ENCODE measurements at regions not wholly inside any gene's neighbourhood (a gene's known extent, or its start where the extent isn't known, plus 50 kb on each side); places are given as distances from the start of the nearest gene placed in this dataset.

DNA sequence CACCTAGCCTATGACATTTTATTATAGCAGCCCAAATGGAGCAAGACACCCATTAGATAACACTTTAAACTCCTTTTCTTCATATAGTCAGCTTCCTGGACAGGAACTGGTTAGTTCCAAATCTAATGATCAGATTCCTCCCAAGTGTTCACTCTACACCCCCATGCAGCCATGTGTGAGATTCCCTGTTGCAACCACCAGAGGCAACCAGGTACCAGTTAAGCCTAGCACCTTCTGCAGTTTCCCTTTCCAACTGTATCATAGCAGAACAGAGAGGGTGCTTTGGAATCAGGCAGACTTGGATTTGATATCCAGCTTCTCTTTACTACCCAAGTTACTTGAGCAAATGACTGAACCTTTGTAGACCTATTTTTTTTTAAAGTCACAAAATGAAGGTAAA lies 296.6 kb upstream of the PCSK5 start:
- H3K27me3 ChIP-seq (ENCODE audit: low read depth, low read length): no peaks in the 10 kb centered on the region
- no peaks in the 10 kb centered on the region for H3K9me3 ChIP-seq (ENCODE audit: control insufficient read depth in 1 of 2, low read length in 2 of 2)
- no peaks in the 10 kb centered on the region for H3K36me3 ChIP-seq (ENCODE audit: control insufficient read depth in 1 of 2, insufficient read depth in 2 of 2, low read length in 2 of 2)
- H3K4me1 ChIP-seq (ENCODE audit: control insufficient read depth in 1 of 2, insufficient read depth in 2 of 2, low read length in 2 of 2): peaks cover 0 to 3% of the 10 kb centered on the region in 2 donors
- H3K27ac ChIP-seq (ENCODE audit: low read length): no peak overlapping the region
- no peak overlapping the region for H3K4me3 ChIP-seq (ENCODE audit: low read depth in 1 of 2, low read length in 2 of 2)

- Histone ChIP-seq H3K27ac (ENCODE audit: low read length) (no peak overlapping the region), H3K4me1 (ENCODE audit: control insufficient read depth in 1 of 2, insufficient read depth in 2 of 2, low read length in 2 of 2) (no peaks in the 10 kb centered on the region), H3K4me3 (ENCODE audit: low read depth in 1 of 2, low read length in 2 of 2) (no peak overlapping the region), H3K27me3 (ENCODE audit: low read depth, low read length) (no peaks in the 10 kb centered on the region), H3K36me3 (ENCODE audit: control insufficient read depth in 1 of 2, insufficient read depth in 2 of 2, low read length in 2 of 2) (no peaks in the 10 kb centered on the region), H3K9me3 (ENCODE audit: control insufficient read depth in 1 of 2, low read length in 2 of 2) (no peaks in the 10 kb centered on the region)
These were observed 291.3 kb upstream of the PCSK5 start for GRCh38 chr9:75599126-75599525.

GRCh38 chr9:75601280-75601679 lies 289.2 kb upstream of the PCSK5 start:
- H3K27me3 ChIP-seq (ENCODE audit: low read depth, low read length): no peaks in the 10 kb centered on the region
- H3K4me3 ChIP-seq (ENCODE audit: low read depth in 1 of 2, low read length in 2 of 2): no peak overlapping the region
- no peak overlapping the region for H3K27ac ChIP-seq (ENCODE audit: low read length)
- no peaks in the 10 kb centered on the region for H3K36me3 ChIP-seq (ENCODE audit: control insufficient read depth in 1 of 2, insufficient read depth in 2 of 2, low read length in 2 of 2)
- H3K9me3 ChIP-seq (ENCODE audit: control insufficient read depth in 1 of 2, low read length in 2 of 2): no peaks in the 10 kb centered on the region
- no peaks in the 10 kb centered on the region for H3K4me1 ChIP-seq (ENCODE audit: control insufficient read depth in 1 of 2, insufficient read depth in 2 of 2, low read length in 2 of 2)

- Histone ChIP-seq H3K36me3 (ENCODE audit: control insufficient read depth in 1 of 2, insufficient read depth in 2 of 2, low read length in 2 of 2) (no peaks in the 10 kb centered on the region), H3K4me1 (ENCODE audit: control insufficient read depth in 1 of 2, insufficient read depth in 2 of 2, low read length in 2 of 2) (no peaks in the 10 kb centered on the region), H3K9me3 (ENCODE audit: control insufficient read depth in 1 of 2, low read length in 2 of 2) (no peaks in the 10 kb centered on the region), H3K27me3 (ENCODE audit: low read depth, low read length) (no peaks in the 10 kb centered on the region), H3K27ac (ENCODE audit: low read length) (no peak overlapping the region), H3K4me3 (ENCODE audit: low read depth in 1 of 2, low read length in 2 of 2) (no peak overlapping the region)
These were observed 288.4 kb upstream of the PCSK5 start for GRCh38 chr9:75602060-75602459.

DNA sequence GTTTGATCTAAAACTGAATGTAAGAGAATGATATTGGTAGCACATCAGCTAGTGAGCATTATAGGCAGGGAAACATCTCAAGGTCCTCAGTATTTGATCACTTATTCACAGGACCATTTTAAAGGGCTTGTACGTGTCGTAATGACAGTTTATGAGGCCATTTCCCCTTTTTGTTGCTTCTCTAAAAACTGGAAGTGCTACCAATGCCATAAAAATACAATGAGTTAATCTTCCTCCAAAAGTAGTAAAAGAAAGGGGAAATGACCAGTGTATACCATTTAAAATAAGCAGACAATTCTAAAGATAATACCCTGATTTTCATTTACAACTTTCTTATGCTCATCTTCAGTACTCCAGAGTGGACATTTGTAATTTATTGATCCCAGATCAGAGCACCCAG lies 285.8 kb upstream of the PCSK5 start:
- Histone ChIP-seq H3K36me3 (ENCODE audit: control insufficient read depth in 1 of 2, insufficient read depth in 2 of 2, low read length in 2 of 2) (no peaks in the 10 kb centered on the region), H3K27ac (ENCODE audit: low read length) (no peak overlapping the region), H3K4me1 (ENCODE audit: control insufficient read depth in 1 of 2, insufficient read depth in 2 of 2, low read length in 2 of 2) (no peaks in the 10 kb centered on the region), H3K4me3 (ENCODE audit: low read depth in 1 of 2, low read length in 2 of 2) (no peak overlapping the region), H3K9me3 (ENCODE audit: control insufficient read depth in 1 of 2, low read length in 2 of 2) (no peaks in the 10 kb centered on the region), H3K27me3 (ENCODE audit: low read depth, low read length) (no peaks in the 10 kb centered on the region)

DNA sequence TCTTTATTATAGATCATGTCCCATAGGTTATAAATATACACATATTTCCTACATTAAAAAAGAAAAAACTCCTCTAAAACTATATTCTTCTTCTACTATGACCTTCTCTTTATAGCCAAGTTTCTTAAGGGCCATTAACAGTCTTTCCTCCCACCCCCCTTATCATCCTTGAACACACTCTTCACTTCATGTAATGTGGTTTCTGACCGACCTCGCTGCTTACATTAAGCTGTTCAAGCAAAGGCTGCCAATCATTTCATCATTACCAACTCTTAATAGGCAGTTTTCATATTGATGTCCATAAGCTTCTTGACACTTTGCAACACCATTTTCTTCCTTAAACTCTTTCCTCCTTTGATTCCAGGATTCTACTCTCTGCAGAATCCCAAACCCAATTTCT lies 283.0 kb upstream of the PCSK5 start:
- H3K4me3 ChIP-seq (ENCODE audit: low read depth in 1 of 2, low read length in 2 of 2): no peak overlapping the region
- H3K9me3 ChIP-seq (ENCODE audit: control insufficient read depth in 1 of 2, low read length in 2 of 2): no peaks in the 10 kb centered on the region
- H3K36me3 ChIP-seq (ENCODE audit: control insufficient read depth in 1 of 2, insufficient read depth in 2 of 2, low read length in 2 of 2): no peaks in the 10 kb centered on the region
- H3K4me1 ChIP-seq (ENCODE audit: control insufficient read depth in 1 of 2, insufficient read depth in 2 of 2, low read length in 2 of 2): no peaks in the 10 kb centered on the region
- no peaks in the 10 kb centered on the region for H3K27me3 ChIP-seq (ENCODE audit: low read depth, low read length)
- H3K27ac ChIP-seq (ENCODE audit: low read length): no peak overlapping the region

- H3K36me3 ChIP-seq (ENCODE audit: control insufficient read depth in 1 of 2, insufficient read depth in 2 of 2, low read length in 2 of 2): no peaks in the 10 kb centered on the region
- H3K27me3 ChIP-seq (ENCODE audit: low read depth, low read length): no peaks in the 10 kb centered on the region
- no peaks in the 10 kb centered on the region for H3K9me3 ChIP-seq (ENCODE audit: control insufficient read depth in 1 of 2, low read length in 2 of 2)
- H3K4me3 ChIP-seq (ENCODE audit: low read depth in 1 of 2, low read length in 2 of 2): no peak overlapping the region
- peaks cover 0 to 4% of the 10 kb centered on the region in 2 donors for H3K4me1 ChIP-seq (ENCODE audit: control insufficient read depth in 1 of 2, insufficient read depth in 2 of 2, low read length in 2 of 2)
- no peak overlapping the region for H3K27ac ChIP-seq (ENCODE audit: low read length)
These were observed 281.1 kb upstream of the PCSK5 start for GRCh38 chr9:75609401-75609800.

DNA sequence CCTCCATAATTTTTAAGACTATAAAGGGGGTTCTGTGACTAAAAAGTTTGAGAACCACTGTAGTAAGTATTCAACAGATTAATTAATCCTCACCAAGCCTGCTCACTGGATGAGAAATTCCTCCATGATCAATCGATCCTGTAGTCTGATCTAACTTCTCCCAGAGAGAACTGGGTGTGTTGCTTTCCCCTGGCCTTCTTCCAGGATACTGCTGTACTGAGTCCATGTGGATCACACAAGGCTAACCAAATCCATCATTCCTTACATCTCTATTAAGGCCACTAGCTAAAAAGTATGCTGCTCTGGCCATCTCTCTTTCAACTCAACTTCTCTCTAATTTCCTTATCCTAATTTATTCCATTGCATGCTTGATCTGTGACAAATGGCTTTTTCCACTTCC lies 280.2 kb upstream of the PCSK5 start:
- Histone ChIP-seq H3K4me1 (ENCODE audit: control insufficient read depth in 1 of 2, insufficient read depth in 2 of 2, low read length in 2 of 2) (peaks cover 0 to 4% of the 10 kb centered on the region in 2 donors), H3K4me3 (ENCODE audit: low read depth in 1 of 2, low read length in 2 of 2) (no peak overlapping the region), H3K27me3 (ENCODE audit: low read depth, low read length) (no peaks in the 10 kb centered on the region), H3K27ac (ENCODE audit: low read length) (no peak overlapping the region), H3K9me3 (ENCODE audit: control insufficient read depth in 1 of 2, low read length in 2 of 2) (no peaks in the 10 kb centered on the region), H3K36me3 (ENCODE audit: control insufficient read depth in 1 of 2, insufficient read depth in 2 of 2, low read length in 2 of 2) (no peaks in the 10 kb centered on the region)

- Histone ChIP-seq H3K27ac (ENCODE audit: low read length) (no peak overlapping the region), H3K4me3 (ENCODE audit: low read depth in 1 of 2, low read length in 2 of 2) (no peak overlapping the region), H3K36me3 (ENCODE audit: control insufficient read depth in 1 of 2, insufficient read depth in 2 of 2, low read length in 2 of 2) (no peaks in the 10 kb centered on the region), H3K27me3 (ENCODE audit: low read depth, low read length) (no peaks in the 10 kb centered on the region), H3K9me3 (ENCODE audit: control insufficient read depth in 1 of 2, low read length in 2 of 2) (no peaks in the 10 kb centered on the region), H3K4me1 (ENCODE audit: control insufficient read depth in 1 of 2, insufficient read depth in 2 of 2, low read length in 2 of 2) (peaks cover 0 to 4% of the 10 kb centered on the region in 2 donors)
These were observed 278.3 kb upstream of the PCSK5 start for GRCh38 chr9:75612205-75612604.

DNA sequence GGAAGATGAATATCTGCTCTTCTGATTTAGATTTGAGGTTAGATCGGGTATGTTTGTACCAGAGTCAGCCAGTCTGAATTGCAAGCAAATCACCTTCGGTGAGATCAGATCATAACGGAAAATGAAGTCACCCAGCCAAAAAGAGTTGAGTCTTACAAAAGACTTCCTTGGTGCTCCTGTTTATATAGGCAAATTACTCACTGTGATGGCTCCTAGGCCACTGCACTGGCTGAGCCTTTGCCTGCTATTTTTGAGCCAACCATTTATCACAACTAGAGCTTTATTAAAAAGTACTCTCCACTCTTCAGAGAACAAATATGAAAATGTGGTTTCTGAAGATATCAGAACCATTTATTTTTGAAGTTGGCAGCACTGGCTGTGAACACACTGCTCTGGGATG lies 277.7 kb upstream of the PCSK5 start:
- no peak overlapping the region for H3K4me3 ChIP-seq (ENCODE audit: low read depth in 1 of 2, low read length in 2 of 2)
- peaks cover 0 to 4% of the 10 kb centered on the region in 2 donors for H3K4me1 ChIP-seq (ENCODE audit: control insufficient read depth in 1 of 2, insufficient read depth in 2 of 2, low read length in 2 of 2)
- no peaks in the 10 kb centered on the region for H3K36me3 ChIP-seq (ENCODE audit: control insufficient read depth in 1 of 2, insufficient read depth in 2 of 2, low read length in 2 of 2)
- H3K9me3 ChIP-seq (ENCODE audit: control insufficient read depth in 1 of 2, low read length in 2 of 2): no peaks in the 10 kb centered on the region
- H3K27me3 ChIP-seq (ENCODE audit: low read depth, low read length): no peaks in the 10 kb centered on the region
- H3K27ac ChIP-seq (ENCODE audit: low read length): no peak overlapping the region

DNA sequence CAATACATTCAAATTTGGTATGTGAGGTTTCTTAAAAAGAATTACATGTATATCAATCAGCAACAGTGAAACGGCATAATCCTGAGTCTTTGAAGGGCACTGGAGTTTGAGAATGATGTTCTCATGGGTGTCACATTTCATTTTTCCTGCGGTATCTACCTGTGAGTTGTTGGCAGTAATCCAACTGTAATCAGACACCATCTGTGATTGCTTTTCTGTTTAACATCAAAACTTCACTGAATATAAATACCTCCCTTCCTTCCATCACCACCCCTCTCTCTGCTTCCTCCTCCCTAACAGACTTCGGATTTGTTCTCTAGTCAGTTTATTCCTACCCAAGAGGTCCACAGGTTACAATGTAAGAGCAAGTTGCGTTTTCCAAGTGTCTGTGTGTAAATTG lies 275.2 kb upstream of the PCSK5 start:
- no peak overlapping the region for H3K4me3 ChIP-seq (ENCODE audit: low read depth in 1 of 2, low read length in 2 of 2)
- H3K4me1 ChIP-seq (ENCODE audit: control insufficient read depth in 1 of 2, insufficient read depth in 2 of 2, low read length in 2 of 2): peaks cover 0 to 4% of the 10 kb centered on the region in 2 donors
- no peaks in the 10 kb centered on the region for H3K36me3 ChIP-seq (ENCODE audit: control insufficient read depth in 1 of 2, insufficient read depth in 2 of 2, low read length in 2 of 2)
- no peaks in the 10 kb centered on the region for H3K27me3 ChIP-seq (ENCODE audit: low read depth, low read length)
- no peak overlapping the region for H3K27ac ChIP-seq (ENCODE audit: low read length)
- no peaks in the 10 kb centered on the region for H3K9me3 ChIP-seq (ENCODE audit: control insufficient read depth in 1 of 2, low read length in 2 of 2)

- no peak overlapping the region for H3K27ac ChIP-seq (ENCODE audit: low read length)
- no peaks in the 10 kb centered on the region for H3K36me3 ChIP-seq (ENCODE audit: control insufficient read depth in 1 of 2, insufficient read depth in 2 of 2, low read length in 2 of 2)
- H3K4me3 ChIP-seq (ENCODE audit: low read depth in 1 of 2, low read length in 2 of 2): no peak overlapping the region
- no peaks in the 10 kb centered on the region for H3K27me3 ChIP-seq (ENCODE audit: low read depth, low read length)
- peaks cover 0 to 4% of the 10 kb centered on the region in 2 donors for H3K4me1 ChIP-seq (ENCODE audit: control insufficient read depth in 1 of 2, insufficient read depth in 2 of 2, low read length in 2 of 2)
- no peaks in the 10 kb centered on the region for H3K9me3 ChIP-seq (ENCODE audit: control insufficient read depth in 1 of 2, low read length in 2 of 2)
These were observed 274.4 kb upstream of the PCSK5 start for GRCh38 chr9:75616052-75616451.
